Eye (tissue), 1 donor: ENCODE measurements at regions not wholly inside any gene's neighbourhood (a gene's known extent, or its start where the extent isn't known, plus 50 kb on each side); places are given as distances from the start of the nearest gene placed in this dataset.
"Not testable (repeated sequence)": the region's sequence is repeated elsewhere in the genome, so short reads cannot be mapped to it uniquely, and the experiment has no call there.

Experiments
- DNase-seq: peaks from one replicate; pipeline ENCODE4 v3.0.0-alpha.2; 2015

GRCh38 chr15:25624504-25625177, 185.8 kb upstream of the UBE3A start:
- peak; percentile 40 for DNase-seq

GRCh38 chr15:25623708-25624107, 184.9 kb upstream of the UBE3A start:
- no peak for DNase-seq

- DNase-seq: no peak
Observed at GRCh38 chr15:25620466-25620865, 181.6 kb upstream of the UBE3A start.

- no peak for DNase-seq
Observed at GRCh38 chr15:25619761-25620160, 180.9 kb upstream of the UBE3A start.

GRCh38 chr15:25619076-25619475, 180.3 kb upstream of the UBE3A start:
- DNase-seq: no peak

GRCh38 chr15:25618161-25618560, 179.3 kb upstream of the UBE3A start:
- no peak for DNase-seq

GRCh38 chr15:25616471-25616870, 177.6 kb upstream of the UBE3A start:
- no peak for DNase-seq

- DNase-seq: no peak
Observed at GRCh38 chr15:25613134-25613533, 174.3 kb upstream of the UBE3A start.

- no peak for DNase-seq
Observed at GRCh38 chr15:25611603-25612002, 172.8 kb upstream of the UBE3A start.

- no peak for DNase-seq
Observed at GRCh38 chr15:25609371-25609770, 170.5 kb upstream of the UBE3A start.

GRCh38 chr15:25608926-25609325, 170.1 kb upstream of the UBE3A start:
- DNase-seq: no peak

GRCh38 chr15:25605151-25605550, 166.3 kb upstream of the UBE3A start:
- DNase-seq: no peak

GRCh38 chr15:25600751-25601150, 161.9 kb upstream of the UBE3A start:
- no peak for DNase-seq

GRCh38 chr15:25597571-25597970, 158.7 kb upstream of the UBE3A start:
- no peak for DNase-seq

GRCh38 chr15:25596644-25597562, 158.1 kb upstream of the UBE3A start:
- no peak for DNase-seq

GRCh38 chr15:25587616-25588340, 149.0 kb upstream of the UBE3A start:
- DNase-seq: no peak

GRCh38 chr15:25582886-25583285, 144.1 kb upstream of the UBE3A start:
- no peak for DNase-seq

- no peak for DNase-seq
Observed at GRCh38 chr15:25579127-25579526, 140.3 kb upstream of the UBE3A start.

GRCh38 chr15:25572191-25572590, 133.4 kb upstream of the UBE3A start:
- no peak for DNase-seq

- DNase-seq: peak; percentile 36
Observed at GRCh38 chr15:25568751-25569150, 129.9 kb upstream of the UBE3A start.

GRCh38 chr15:25566545-25566944, 127.7 kb upstream of the UBE3A start:
- not testable (repeated sequence) for DNase-seq

- DNase-seq: no peak
Observed at GRCh38 chr15:25565470-25566264, 126.8 kb upstream of the UBE3A start.

- DNase-seq: no peak
Observed at GRCh38 chr15:25563596-25563995, 124.8 kb upstream of the UBE3A start.
